ENCODE measurements at regions not wholly inside any gene's neighbourhood (a gene's known extent, or its start where the extent isn't known, plus 50 kb on each side); places are given as distances from the start of the nearest gene placed in this dataset.

- TF ChIP-seq EGR1 (IDR thresholded peaks at IDR 0.05; ENCODE audit: low read depth) (no peak), ATF3 (IDR thresholded peaks at IDR 0.05) (no peak), POLR2A (IDR thresholded peaks at IDR 0.05; ENCODE audit: borderline replicate concordance, extremely low read depth, insufficient read depth, insufficient read length) (no peak), EZH2phosphoT487 (IDR thresholded peaks at IDR 0.05; ENCODE audit: borderline replicate concordance) (no peak), ZBTB33 (IDR thresholded peaks at IDR 0.05; ENCODE audit: extremely low read depth, insufficient replicate concordance, low read length) (no peak), EZH2 (IDR thresholded peaks at IDR 0.05) (no peak), TCF7L2 (IDR thresholded peaks at IDR 0.05; ENCODE audit: borderline replicate concordance, extremely low read depth, insufficient read depth, insufficient read length) (no peak), CBX3 (IDR thresholded peaks at IDR 0.05; ENCODE audit: low read depth) (no peak), FOSL1 (IDR thresholded peaks at IDR 0.05; ENCODE audit: low read depth) (no peak), RAD21 (IDR thresholded peaks at IDR 0.05; ENCODE audit: low read depth) (no peak), ELF1 (IDR thresholded peaks at IDR 0.05; ENCODE audit: borderline replicate concordance, low read depth) (no peak), POLR2AphosphoS5 (IDR thresholded peaks at IDR 0.05; ENCODE audit: low read depth, low read length) (no peak), SRF (IDR thresholded peaks at IDR 0.05; ENCODE audit: low read depth) (no peak)
- TF ChIP-seq, protein P1, sequence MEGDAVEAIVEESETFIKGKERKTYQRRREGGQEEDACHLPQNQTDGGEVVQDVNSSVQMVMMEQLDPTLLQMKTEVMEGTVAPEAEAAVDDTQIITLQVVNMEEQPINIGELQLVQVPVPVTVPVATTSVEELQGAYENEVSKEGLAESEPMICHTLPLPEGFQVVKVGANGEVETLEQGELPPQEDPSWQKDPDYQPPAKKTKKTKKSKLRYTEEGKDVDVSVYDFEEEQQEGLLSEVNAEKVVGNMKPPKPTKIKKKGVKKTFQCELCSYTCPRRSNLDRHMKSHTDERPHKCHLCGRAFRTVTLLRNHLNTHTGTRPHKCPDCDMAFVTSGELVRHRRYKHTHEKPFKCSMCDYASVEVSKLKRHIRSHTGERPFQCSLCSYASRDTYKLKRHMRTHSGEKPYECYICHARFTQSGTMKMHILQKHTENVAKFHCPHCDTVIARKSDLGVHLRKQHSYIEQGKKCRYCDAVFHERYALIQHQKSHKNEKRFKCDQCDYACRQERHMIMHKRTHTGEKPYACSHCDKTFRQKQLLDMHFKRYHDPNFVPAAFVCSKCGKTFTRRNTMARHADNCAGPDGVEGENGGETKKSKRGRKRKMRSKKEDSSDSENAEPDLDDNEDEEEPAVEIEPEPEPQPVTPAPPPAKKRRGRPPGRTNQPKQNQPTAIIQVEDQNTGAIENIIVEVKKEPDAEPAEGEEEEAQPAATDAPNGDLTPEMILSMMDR (IDR thresholded peaks at IDR 0.05 in 2 of 3, conservative IDR thresholded peaks at IDR 0.05 in 1 of 3; ENCODE audit: borderline replicate concordance in 1 of 3, insufficient read depth in 1 of 3, low read depth in 2 of 3, low read length in 2 of 3): no peak
- POLR2A ChIA-PET: no interaction called here
- intact Hi-C loops (cut with micrococcal nuclease): no loop called here
- Histone ChIP-seq H4K20me1 (ENCODE audit: insufficient read depth) (no peaks in the 10 kb centered on the region), H3K79me2 (ENCODE audit: insufficient read depth, low read length) (no peaks in the 10 kb centered on the region), H3K9ac (ENCODE audit: low read length) (no peak overlapping the region), H3K27ac (ENCODE audit: low read depth, low read length) (no peak overlapping the region), H2AFZ (ENCODE audit: low read depth, low read length, poor library complexity, severe bottlenecking) (no peak overlapping the region), H3K9me3 (ENCODE audit: control insufficient read depth in 1 of 2, insufficient read depth in 1 of 2, low read depth in 1 of 2, low read length in 2 of 2) (no peaks in the 10 kb centered on the region), H3K4me2 (ENCODE audit: low read length) (no peak overlapping the region), H3K9me2 (ENCODE audit: insufficient read depth) (no peaks in the 10 kb centered on the region), H3K27me3 (ENCODE audit: insufficient read depth, low read length) (no peaks in the 10 kb centered on the region), H3K4me3 (replicated peaks in 1 of 2; ENCODE audit: low read depth in 1 of 2, low read length in 2 of 2) (no peak overlapping the region), H3K4me1 (ENCODE audit: control insufficient read depth in 1 of 2, insufficient read depth in 2 of 2, low read length in 2 of 2) (no peaks in the 10 kb centered on the region), H3K36me3 (ENCODE audit: control insufficient read depth in 1 of 2, insufficient read depth in 2 of 2, low read length in 2 of 2) (no peaks in the 10 kb centered on the region)
- RAD21 ChIA-PET (ENCODE audit: low non-redundant PET in 1 of 2, low total read pairs in 2 of 2, uncharacterized antibody in 2 of 2, unreplicated experiment in 2 of 2): no interaction called here
- ATAC-seq (no peak), DNase-seq (ENCODE audit: low read depth, low spot score) (no peak)
- BruUV-seq (replicated peaks): no TSS peak
- CTCF ChIA-PET: no interaction called here
These were observed 513.6 kb upstream of the PTCHD4 start for GRCh38 chr6:48624631-48625030.
